ENCODE measurements at regions not wholly inside any gene's neighbourhood (a gene's known extent, or its start where the extent isn't known, plus 50 kb on each side); places are given as distances from the start of the nearest gene placed in this dataset.
"Not testable (repeated sequence)": the region's sequence is repeated elsewhere in the genome, so short reads cannot be mapped to it uniquely, and the experiment has no call there.

GRCh38 chr7:53087274-53087673, 51.8 kb downstream of the POM121L12 start:
- no peak for DNase-seq (ENCODE audit: low read depth in 2 of 3, low spot score in 1 of 3)

- no peak for DNase-seq (ENCODE audit: low read depth in 2 of 3, low spot score in 1 of 3)
Observed at GRCh38 chr7:53094191-53094590, 58.8 kb downstream of the POM121L12 start.

- no peak for DNase-seq (ENCODE audit: low read depth in 2 of 3, low spot score in 1 of 3)
Observed at GRCh38 chr7:53094827-53095226, 59.4 kb downstream of the POM121L12 start.

- DNase-seq (ENCODE audit: low read depth in 2 of 3, low spot score in 1 of 3) = no peak
Observed at GRCh38 chr7:53095731-53096501, 60.5 kb downstream of the POM121L12 start.

- no peak for DNase-seq (ENCODE audit: low read depth in 2 of 3, low spot score in 1 of 3)
Observed at GRCh38 chr7:53100091-53100490, 64.7 kb downstream of the POM121L12 start.

- DNase-seq (ENCODE audit: low read depth in 2 of 3, low spot score in 1 of 3) = no peak
Observed at GRCh38 chr7:53101026-53101425, 65.6 kb downstream of the POM121L12 start.

- no peak for DNase-seq (ENCODE audit: low read depth in 2 of 3, low spot score in 1 of 3)
Observed at GRCh38 chr7:53110425-53110824, 75.0 kb downstream of the POM121L12 start.

- DNase-seq (ENCODE audit: low read depth in 2 of 3, low spot score in 1 of 3) = no peak
Observed at GRCh38 chr7:53111031-53111430, 75.6 kb downstream of the POM121L12 start.

GRCh38 chr7:53113424-53113823, 78.0 kb downstream of the POM121L12 start:
- no peak for DNase-seq (ENCODE audit: low read depth in 2 of 3, low spot score in 1 of 3)

- no peak for DNase-seq (ENCODE audit: low read depth in 2 of 3, low spot score in 1 of 3)
Observed at GRCh38 chr7:53119514-53119941, 84.1 kb downstream of the POM121L12 start.

- DNase-seq (ENCODE audit: low read depth in 2 of 3, low spot score in 1 of 3) = no peak
Observed at GRCh38 chr7:53121374-53121773, 85.9 kb downstream of the POM121L12 start.

GRCh38 chr7:53131697-53132096, 96.3 kb downstream of the POM121L12 start:
- DNase-seq (ENCODE audit: low read depth in 2 of 3, low spot score in 1 of 3) = no peak

GRCh38 chr7:53151496-53151895, 116.1 kb downstream of the POM121L12 start:
- no peak for DNase-seq (ENCODE audit: low read depth in 2 of 3, low spot score in 1 of 3)

- DNase-seq (ENCODE audit: low read depth in 2 of 3, low spot score in 1 of 3) = not testable (repeated sequence)
Observed at GRCh38 chr7:53187184-53187583, 151.8 kb downstream of the POM121L12 start.

- no peak for DNase-seq (ENCODE audit: low read depth in 2 of 3, low spot score in 1 of 3)
Observed at GRCh38 chr7:53191191-53191695, 155.8 kb downstream of the POM121L12 start.

GRCh38 chr7:53191836-53192443, 156.5 kb downstream of the POM121L12 start:
- DNase-seq (ENCODE audit: low read depth in 2 of 3, low spot score in 1 of 3) = no peak

- no peak for DNase-seq (ENCODE audit: low read depth in 2 of 3, low spot score in 1 of 3)
Observed at GRCh38 chr7:53205006-53205405, 169.6 kb downstream of the POM121L12 start.

GRCh38 chr7:53209129-53209528, 173.7 kb downstream of the POM121L12 start:
- DNase-seq (ENCODE audit: low read depth in 2 of 3, low spot score in 1 of 3) = no peak

GRCh38 chr7:53214463-53214862, 179.0 kb downstream of the POM121L12 start:
- no peak for DNase-seq (ENCODE audit: low read depth in 2 of 3, low spot score in 1 of 3)

- DNase-seq (ENCODE audit: low read depth in 2 of 3, low spot score in 1 of 3) = no peak
Observed at GRCh38 chr7:53218730-53219504, 183.5 kb downstream of the POM121L12 start.

- no peak for DNase-seq (ENCODE audit: low read depth in 2 of 3, low spot score in 1 of 3)
Observed at GRCh38 chr7:53229202-53229601, 193.8 kb downstream of the POM121L12 start.

Measured in stimulated activated CD4-positive, alpha-beta T cell treated with anti-CD3 and anti-CD28 coated beads, Interleukin-12 subunit alpha, Interleukin-12 subunit beta, amount 100 ng/mL, for 48 hours (primary cell).